ENCODE measurements at regions not wholly inside any gene's neighbourhood (a gene's known extent, or its start where the extent isn't known, plus 50 kb on each side); places are given as distances from the start of the nearest gene placed in this dataset.
"Not testable (repeated sequence)": the region's sequence is repeated elsewhere in the genome, so short reads cannot be mapped to it uniquely, and the experiment has no call there.

DNA sequence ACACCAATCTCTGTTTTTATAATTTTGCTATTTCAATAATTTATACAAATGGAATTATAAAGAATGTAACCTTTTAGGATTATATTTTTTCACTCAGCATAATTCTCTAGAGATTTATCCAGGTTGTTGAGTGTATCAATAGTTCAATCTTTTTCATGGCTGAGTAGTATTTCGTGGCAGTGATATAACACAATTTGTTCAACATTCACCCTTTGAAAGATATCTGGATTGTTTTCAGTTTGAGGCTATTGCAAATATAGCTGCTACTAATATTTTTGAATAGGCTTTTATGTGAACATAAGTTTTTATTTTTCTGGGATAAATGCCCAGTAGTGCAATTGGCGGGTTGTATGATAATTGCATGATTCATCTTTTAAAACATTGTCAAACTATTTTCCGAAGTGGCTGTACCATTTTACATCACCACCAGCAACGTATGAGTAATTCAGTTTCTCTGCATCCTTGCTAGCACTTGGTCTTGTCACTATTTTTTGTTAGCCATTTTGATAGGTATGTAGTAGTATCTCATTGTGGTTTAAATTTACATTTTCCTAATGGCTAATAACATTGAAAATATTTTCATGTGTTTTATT is 55.6 kb upstream of the ABCD3 start:
- DNase-seq, result no peak

DNA sequence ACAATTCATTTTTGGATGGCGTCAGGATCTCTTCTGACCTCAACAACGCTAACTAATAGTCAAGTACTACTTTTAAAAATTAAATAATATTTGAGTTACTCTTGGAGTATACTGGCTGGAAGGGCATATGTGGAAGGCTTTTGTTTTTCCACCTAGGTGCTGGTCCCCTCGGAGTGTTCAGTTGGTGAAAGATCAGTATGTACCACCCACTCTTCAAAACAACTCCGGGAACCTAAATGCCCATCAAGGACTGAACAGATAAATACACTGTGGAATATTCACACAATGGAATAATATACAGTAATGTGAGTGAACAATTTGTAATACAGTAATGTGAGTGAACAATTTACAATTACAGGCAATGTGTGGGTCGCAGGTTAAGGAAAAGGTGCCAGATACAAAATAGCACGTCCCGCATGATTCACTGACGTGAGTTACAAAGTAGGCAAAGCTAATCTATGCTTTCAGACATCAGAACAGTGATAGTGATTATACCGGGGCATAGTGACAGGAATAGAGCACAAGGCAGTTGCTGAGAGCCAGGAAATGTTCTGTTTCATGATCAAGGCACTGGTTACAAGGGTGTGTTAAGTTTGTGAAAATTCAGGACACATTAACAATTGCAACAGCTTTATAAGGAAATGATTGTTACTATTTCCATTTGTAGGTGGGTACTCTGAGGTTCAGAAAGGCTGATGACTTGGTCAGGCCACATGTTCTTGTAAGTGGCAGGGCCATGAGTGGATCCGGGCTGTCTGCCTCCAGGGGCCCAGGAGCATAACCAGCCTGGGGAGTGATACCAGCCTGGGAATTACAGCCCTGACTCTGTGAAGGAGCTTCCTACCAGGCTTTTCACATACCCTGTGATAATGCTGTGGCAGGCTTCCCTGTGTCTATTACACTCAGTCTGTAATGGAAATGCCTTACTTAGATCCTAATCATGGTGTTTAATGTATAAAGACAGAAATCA is 59.3 kb upstream of the ABCD3 start:
- no peak for DNase-seq

DNA sequence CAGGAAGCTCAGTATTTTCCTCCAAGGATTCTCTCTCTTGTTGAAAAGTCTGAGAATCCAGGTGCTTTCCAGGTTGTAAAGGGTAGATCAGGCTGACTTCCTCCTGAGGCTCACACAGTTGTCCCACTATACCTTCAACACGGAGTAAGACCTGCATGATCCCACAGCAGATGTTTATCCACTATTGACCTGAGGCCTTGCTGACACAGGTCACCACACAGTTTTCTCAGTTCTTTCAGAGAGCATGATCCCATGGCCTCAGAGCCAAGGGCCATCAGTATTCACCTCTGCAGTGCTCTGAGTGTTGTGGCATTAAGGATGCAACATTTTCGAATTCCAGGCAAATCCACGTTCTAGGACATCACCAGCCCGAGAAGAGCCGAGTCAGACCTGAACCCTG is 60.5 kb upstream of the ABCD3 start:
- no peak for DNase-seq

DNA sequence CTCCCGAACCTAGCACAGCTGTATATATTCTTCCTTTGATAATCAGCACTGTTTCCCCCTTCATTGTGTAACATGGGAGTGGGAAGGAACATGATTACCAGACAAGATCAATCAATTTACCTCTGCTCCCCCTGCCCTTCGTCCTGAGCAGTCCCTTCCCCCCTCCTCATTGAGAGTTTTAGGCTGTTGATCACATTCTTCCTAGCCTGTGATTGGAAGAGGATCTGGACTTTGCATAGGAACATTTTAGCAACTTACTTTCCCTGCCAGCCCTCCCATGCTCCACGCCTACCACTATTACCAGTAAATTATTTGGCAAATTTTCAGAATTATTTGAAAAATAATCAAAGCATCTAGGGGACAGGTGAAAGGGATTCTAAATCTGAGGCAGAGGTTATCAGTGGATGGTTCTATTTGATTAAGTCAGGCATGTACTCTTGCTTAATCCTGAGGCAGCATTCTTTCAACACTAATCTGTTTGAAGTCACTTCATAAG is 62.7 kb upstream of the ABCD3 start:
- DNase-seq, result no peak

- no peak for DNase-seq
Measured at GRCh38 chr1:94351481-94351880, 66.7 kb upstream of the ABCD3 start.

GRCh38 chr1:94350350-94350924 is 67.8 kb upstream of the ABCD3 start:
- no peak for DNase-seq

DNA sequence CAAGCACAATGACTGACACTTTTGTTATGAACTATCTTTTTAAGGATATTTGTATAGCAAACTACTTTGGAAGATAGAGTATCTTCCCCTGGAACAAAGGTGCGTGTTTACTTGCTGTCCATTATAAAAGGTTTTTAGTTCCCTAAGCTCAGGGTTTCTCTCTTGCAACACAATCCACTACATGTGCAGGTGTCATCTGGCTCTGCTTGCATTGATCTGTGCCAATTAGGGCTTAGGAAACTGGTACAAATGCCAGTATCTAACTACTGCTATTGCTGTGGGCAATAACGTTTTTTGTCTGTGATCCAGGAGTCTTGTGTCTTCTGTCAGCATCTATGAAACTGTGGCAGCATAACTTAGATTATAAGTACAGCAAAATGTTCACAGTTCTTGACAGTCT is 68.3 kb upstream of the ABCD3 start:
- DNase-seq, result no peak

GRCh38 chr1:94348386-94348785 is 69.8 kb upstream of the ABCD3 start:
- DNase-seq, result not testable (repeated sequence)

GRCh38 chr1:94345148-94345721 is 73.0 kb upstream of the ABCD3 start:
- DNase-seq, result peak; percentile 26 to 42

DNA sequence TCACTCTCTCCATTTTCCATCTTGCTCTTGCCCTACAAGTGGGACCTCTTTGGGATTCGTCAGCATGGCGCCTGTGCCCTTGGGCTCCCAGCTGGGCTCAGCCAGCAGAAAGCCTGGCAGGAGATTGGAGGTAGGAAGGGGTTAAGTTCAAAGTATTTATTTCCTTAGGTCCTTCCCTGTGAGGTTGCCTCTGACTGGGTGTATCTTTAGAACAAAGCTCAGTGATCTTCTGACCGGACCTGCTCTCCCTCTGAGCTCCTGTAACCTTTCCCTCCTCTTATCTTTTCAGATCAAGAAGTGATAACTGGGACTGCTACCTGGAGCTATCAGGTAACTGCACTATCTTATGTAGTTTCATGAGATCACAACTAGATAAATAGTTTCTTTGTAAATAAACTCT is 75.8 kb upstream of the ABCD3 start:
- DNase-seq, result no peak

DNA sequence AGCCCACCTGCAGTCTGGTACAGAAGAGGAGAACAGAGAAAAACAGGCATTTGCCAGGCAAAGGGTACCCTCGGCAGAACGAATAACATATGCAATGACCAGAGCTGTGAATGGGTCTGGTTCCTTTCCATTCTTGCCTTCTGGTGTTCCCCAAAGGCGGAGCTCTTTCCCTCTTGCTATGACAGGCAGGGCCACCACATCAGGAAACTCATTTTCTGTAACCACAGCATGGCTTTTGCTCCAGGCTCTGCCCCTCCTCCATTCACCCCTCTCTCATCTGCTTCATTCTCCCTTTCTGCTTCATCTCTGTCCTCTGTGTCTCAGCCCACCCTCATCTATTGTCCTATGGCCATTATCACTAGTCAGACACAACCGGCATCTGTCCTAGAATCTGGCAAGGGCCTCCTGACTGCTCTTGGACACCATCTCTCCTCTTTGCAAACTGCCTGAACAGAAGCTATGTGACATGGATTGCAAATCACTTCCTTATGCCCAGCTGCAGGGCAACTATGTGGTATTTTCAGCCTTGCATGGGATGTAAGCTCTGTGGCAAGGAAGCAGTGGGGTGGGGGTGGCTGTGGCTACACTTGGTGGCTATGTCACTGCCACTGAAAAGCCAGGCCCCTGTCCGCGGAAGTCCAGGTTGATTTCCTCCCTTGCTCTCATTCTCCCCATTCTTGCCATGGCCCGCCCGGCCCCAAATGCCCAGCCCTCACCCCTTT is 78.8 kb upstream of the ABCD3 start:
- DNase-seq, result peak; percentile 52 to 56

GRCh38 chr1:94336991-94337390 is 81.2 kb upstream of the ABCD3 start:
- DNase-seq, result no peak

DNA sequence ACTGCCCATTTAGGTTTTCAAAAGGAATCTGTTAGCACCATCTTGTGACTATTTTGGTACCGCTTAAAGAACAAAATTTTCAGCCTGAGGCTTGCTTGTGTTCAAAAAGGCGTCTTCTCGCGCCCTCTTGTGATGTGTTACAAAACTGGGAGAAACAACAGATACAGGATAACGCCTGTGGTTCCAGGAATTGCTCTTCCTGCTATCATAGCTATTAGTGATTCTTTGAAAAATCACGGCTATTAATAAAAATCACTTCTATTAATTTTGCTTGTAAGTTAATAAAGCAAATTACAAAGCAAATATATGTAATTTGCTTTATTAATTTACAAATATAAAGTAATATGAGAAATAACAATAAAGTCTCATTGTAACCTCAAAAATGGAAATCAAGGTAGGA is 82.2 kb upstream of the ABCD3 start:
- peak; percentile 80 to 81 for DNase-seq

GRCh38 chr1:94335447-94335846 is 82.7 kb upstream of the ABCD3 start:
- no peak for DNase-seq

- DNase-seq, result no peak
Measured at GRCh38 chr1:94334764-94335163, 83.4 kb upstream of the ABCD3 start.

- no peak for DNase-seq
Measured at GRCh38 chr1:94332952-94333351, 85.2 kb upstream of the ABCD3 start.

DNA sequence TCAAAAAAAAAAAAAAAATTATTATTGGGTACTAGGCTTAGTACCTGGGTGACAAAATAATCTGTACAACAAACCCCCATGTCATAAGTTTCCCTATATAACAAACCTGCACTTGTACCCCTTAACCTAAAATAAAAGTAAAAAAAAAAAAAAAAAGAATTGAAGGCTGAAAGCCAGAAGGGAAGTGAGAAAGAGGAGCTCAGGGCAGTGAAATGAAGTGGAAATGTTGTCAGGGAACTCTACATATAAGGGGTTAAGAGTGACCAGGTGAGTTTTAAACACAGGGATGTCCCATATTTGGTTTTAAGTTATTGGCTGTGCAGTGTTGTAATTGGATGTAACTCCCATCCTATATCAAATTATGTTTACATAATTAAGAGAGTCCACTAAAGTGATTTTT is 85.7 kb upstream of the ABCD3 start:
- DNase-seq, result no peak

GRCh38 chr1:94329986-94330385 is 88.2 kb upstream of the ABCD3 start:
- DNase-seq, result peak; percentile 59 to 65

DNA sequence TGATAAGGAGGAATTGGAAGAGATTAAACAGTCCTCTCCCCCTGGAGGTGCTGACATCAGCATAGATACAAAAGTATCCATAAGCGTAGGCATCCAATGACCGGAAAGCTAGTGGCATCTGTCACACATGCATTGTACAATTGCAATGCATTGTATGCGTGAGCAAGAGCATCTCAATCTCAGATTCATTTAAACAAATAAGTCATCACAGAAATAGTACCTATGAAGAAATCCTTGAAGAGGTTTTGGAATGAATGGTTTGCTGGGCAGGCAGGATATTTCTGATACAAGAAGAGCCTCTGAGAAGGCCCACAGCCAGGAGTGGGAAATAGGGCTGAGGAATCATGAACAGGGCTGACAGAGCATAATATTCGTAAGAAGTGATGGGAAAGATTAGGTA is 88.9 kb upstream of the ABCD3 start:
- DNase-seq, result no peak

- DNase-seq, result no peak
Measured at GRCh38 chr1:94327001-94327690, 89.8 kb upstream of the ARHGAP29 start.

DNA sequence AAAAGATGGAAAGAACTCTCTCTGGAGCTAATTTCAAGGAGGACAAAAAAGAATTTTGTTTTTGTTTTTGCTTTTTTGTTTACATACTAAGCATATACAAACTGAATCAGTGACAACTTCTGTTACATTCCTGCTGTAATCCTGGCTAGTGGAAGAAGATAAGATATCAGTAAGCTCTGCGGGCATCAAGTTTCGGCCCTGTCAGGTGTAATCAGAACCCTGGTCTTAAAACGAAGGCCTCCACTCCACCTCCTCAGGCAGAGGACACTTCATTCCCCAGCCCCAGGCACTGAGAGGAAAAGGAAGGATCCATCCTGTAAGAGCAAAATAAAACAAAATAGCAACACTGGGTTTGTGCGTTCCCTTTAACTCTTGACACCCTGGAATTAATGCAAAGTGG is 88.9 kb upstream of the ARHGAP29 start:
- DNase-seq, result no peak
